Lower leg skin (tissue), 4 donors: ENCODE measurements at regions not wholly inside any gene's neighbourhood (a gene's known extent, or its start where the extent isn't known, plus 50 kb on each side); places are given as distances from the start of the nearest gene placed in this dataset.
"Not testable (repeated sequence)": the region's sequence is repeated elsewhere in the genome, so short reads cannot be mapped to it uniquely, and the experiment has no call there.

ENCODE experiments used
- DNase-seq, 2 donors: peaks; one replicate each; pipeline ENCODE4 v3.0.0-alpha.2; 2019; ENCODE audit warnings: low spot score in 2 of 2
- H3K4me3 ChIP-seq: fragments of 200-600 bp; sonication (generic); 2 replicates; pipeline ENCODE4 v1.5.1; 2017; ENCODE audit warnings: mild to moderate bottlenecking, low read depth; ENCODE audit not compliant: poor library complexity, severe bottlenecking
- POLR2A ChIP-seq, 2 donors: fragments of 450-650 bp; IDR thresholded peaks; one replicate each; pipeline ENCODE4 v1.6.1; 2016 to 2017; ENCODE audit warnings: antibody characterized with exemption in 2 of 2, mild to moderate bottlenecking in 1 of 2, moderate library complexity in 1 of 2
- WGBS, 2 donors: methylation state at CpG; one replicate each; pipeline ENCODE4 v1.1.5; 2018; 5-methylcytosine and 5-hydroxymethylcytosine counted together
- intact Hi-C: fragments of 100-400 bp; cut with DNase I; formaldehyde crosslinking; loops from one replicate; pipeline ENCODE4 v1.15.0; 2023; ENCODE audit warnings: low total_unique reads
- TF ChIP-seq, protein P1 (sequence below), 3 donors: fragments of 450-650 bp; IDR thresholded peaks; one replicate each; pipeline ENCODE4 v1.5.1; 2016; ENCODE audit warnings: antibody characterized with exemption in 3 of 3, mild to moderate bottlenecking in 3 of 3, moderate library complexity in 2 of 3

DNA sequence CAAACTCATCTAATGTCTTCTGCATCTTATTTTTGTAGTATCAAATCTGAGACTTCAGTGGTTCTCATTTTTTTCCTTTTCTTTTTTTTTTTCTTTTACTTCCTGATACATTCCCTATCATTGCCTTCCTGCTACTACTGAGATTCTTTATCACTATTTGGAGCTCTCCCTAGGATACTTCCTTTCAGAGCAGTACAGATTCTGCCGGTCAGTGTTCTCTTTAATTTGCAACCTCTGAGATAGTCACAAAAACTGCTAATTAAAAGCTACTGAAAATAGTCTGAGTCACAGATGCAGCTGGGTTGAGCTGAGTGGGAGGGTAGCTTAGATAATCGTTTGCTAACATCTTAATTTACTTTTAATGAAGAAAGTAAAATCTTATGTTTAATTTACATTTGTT lies 1279.7 kb downstream of the ARAP2 start:
- DNase-seq, result no peak
- no peak for TF ChIP-seq POLR2A (IDR thresholded peaks at IDR 0.05)
- WGBS, 2 donors, result 38 to 41% methylated on average over 2 of the region's 2 CpGs
- intact Hi-C loops, result no loop called here
- H3K4me3 ChIP-seq, result no peak overlapping the region

DNA sequence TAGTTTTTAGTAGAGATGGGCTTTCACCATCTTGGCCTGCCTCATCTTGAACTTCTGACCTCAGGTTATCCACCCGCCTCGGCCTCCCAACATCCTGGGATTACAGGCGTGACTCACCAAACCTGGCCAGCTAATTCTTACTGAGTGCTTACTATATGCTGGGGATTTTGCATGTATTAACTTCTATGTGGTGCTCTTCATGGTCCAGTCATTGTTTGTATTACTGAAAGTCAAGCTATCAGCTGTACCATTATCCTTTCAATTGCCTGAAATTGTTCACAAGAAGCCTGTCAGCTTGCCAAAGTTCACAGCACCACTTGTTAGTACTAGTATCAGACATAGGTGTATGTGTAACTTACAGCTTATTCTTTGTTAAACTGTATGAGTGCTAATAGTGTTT lies 1272.1 kb downstream of the ARAP2 start:
- intact Hi-C loops, result no loop called here
- no peak overlapping the region for H3K4me3 ChIP-seq
- TF ChIP-seq, protein P1, sequence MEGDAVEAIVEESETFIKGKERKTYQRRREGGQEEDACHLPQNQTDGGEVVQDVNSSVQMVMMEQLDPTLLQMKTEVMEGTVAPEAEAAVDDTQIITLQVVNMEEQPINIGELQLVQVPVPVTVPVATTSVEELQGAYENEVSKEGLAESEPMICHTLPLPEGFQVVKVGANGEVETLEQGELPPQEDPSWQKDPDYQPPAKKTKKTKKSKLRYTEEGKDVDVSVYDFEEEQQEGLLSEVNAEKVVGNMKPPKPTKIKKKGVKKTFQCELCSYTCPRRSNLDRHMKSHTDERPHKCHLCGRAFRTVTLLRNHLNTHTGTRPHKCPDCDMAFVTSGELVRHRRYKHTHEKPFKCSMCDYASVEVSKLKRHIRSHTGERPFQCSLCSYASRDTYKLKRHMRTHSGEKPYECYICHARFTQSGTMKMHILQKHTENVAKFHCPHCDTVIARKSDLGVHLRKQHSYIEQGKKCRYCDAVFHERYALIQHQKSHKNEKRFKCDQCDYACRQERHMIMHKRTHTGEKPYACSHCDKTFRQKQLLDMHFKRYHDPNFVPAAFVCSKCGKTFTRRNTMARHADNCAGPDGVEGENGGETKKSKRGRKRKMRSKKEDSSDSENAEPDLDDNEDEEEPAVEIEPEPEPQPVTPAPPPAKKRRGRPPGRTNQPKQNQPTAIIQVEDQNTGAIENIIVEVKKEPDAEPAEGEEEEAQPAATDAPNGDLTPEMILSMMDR (IDR thresholded peaks at IDR 0.05), result no peak
- no peak for TF ChIP-seq POLR2A (IDR thresholded peaks at IDR 0.05)
- 79 to 80% methylated on average over 3 of the region's 3 CpGs for WGBS, 2 donors
- DNase-seq, result no peak

DNA sequence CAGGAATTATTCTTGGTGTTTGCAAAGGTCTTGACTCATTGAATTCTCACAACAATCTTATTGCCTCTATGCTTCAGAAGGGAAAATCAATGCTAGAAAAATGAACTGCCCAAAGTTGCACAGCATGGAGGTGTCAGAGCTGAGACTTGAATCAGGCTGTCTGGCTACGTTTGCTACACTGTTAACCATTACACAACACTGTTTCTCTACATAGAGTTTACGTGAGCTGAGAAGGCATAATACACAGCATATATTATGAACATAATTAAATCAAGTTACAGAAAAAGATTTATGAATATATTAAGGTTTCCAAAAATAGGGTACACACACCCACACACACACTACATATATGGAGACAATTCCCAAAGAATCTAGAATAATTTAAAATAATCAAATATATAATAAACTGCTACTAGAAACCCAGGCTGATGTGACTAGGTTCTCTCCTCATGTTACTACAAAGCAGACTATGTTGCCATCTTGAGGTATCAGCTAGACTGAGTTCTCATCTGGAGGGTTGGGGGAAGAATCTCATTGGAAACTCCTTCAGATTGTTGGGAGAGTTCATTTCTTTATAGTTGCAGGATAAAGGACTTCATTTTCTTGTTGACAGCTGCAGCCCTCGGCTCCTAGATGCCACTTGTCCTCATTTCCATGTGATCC lies 1270.5 kb downstream of the ARAP2 start:
- intact Hi-C loops, result no loop called here
- WGBS, 2 donors, result 75 to 79% methylated on average over 3 of the region's 3 CpGs

DNA sequence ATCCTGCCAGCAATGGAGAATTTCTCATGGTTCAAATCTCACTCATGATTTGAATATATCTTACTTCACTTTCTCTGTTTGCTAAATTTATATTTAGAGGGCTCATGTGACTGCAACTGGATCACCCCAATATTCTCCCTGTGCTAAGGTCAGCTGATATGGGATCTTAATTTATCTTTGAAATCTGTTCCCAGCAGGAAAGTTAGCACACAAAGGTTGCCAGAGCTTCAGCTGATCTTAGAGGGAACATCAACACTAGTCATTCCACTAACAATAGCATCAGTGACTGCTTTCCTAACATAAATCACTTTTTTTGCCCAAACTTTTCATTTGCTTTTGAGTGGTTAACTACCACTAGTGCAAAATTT lies 1270.0 kb downstream of the ARAP2 start:
- no peak for DNase-seq
- no peak for TF ChIP-seq POLR2A (IDR thresholded peaks at IDR 0.05)
- TF ChIP-seq, protein P1 (IDR thresholded peaks at IDR 0.05), result no peak
- intact Hi-C loops, result no loop called here
- H3K4me3 ChIP-seq, result no peak overlapping the region

More for the DNA sequence above, 1270.5 kb downstream of the ARAP2 start:
- no peak overlapping the region for H3K4me3 ChIP-seq
- DNase-seq, result no peak
- TF ChIP-seq POLR2A (IDR thresholded peaks at IDR 0.05), result no peak
- TF ChIP-seq, protein P1 (IDR thresholded peaks at IDR 0.05), result no peak

DNA sequence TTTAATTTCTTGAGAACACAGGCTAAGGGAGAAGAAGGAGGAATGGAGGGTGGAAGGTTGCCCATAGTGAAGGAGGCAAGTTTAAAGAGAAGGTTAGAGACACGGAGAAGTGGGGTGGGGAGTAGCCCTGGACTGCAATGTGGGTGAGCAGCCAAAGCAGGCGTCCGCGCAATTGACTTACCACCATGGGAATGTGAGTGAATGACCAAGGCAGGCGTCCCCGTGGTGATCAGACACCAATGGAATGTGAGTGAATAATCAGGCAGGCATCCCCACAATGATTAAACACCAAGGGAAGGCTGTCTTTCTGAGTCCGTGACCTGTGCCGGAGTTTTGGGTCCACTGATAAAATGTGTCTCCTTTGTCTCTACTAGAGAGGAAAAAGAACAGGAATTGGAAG lies 1223.1 kb downstream of the ARAP2 start:
- H3K4me3 ChIP-seq, DNase-seq, intact Hi-C loops: not testable (repeated sequence)
- 95 to 96% methylated on average over 8 of the region's 8 CpGs for WGBS, 2 donors

DNA sequence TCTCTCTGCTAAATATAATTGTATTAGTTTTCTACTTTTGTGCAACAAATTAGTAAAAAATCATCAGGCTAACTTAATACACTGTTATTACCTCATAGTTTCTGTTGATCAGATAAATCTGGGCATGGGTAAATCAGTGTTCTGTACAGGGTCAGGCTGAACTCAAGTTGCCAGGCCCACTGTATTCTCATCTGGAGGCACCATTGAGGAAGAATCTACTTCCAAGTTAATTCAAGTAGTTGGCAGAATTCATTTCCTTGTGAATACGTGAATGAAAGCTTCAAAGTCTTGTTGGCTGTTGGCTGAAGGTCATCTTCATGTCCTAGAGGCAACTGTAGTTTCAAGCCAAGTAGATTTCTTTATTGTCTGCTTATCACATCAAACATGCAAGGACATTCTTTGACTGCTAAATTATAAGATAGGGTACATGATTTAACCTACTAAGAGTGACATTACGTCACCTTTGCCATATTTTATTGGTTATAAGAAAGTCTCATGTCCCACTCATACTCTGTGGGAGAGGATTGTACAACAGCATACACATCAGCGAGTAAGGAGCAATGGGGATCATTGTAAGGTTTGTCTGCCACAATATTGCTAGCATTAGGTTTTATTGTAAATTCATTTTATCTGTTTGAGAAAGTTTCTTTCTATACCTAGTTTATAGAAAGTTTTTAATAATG lies 1219.0 kb downstream of the ARAP2 start:
- 61 to 62% methylated on average over 3 of the region's 3 CpGs for WGBS, 2 donors
- no peak overlapping the region for H3K4me3 ChIP-seq
- no peak for DNase-seq
- TF ChIP-seq, protein P1 (IDR thresholded peaks at IDR 0.05), result no peak
- no peak for TF ChIP-seq POLR2A (IDR thresholded peaks at IDR 0.05)
- intact Hi-C loops, result no loop called here
